A673 (cell line): ENCODE measurements at regions not wholly inside any gene's neighbourhood (a gene's known extent, or its start where the extent isn't known, plus 50 kb on each side); places are given as distances from the start of the nearest gene placed in this dataset.
"Not testable (repeated sequence)": the region's sequence is repeated elsewhere in the genome, so short reads cannot be mapped to it uniquely, and the experiment has no call there.

Experiments used
- CTCF ChIP-seq: fragments of 300-800, 200-600 bp; sonication (generic); conservative IDR thresholded peaks from 2 replicates; pipeline ENCODE4 v1.5.1; 2017; ENCODE audit warnings: low read depth, mild to moderate bottlenecking, antibody characterized with exemption, low read length, moderate library complexity, mixed read lengths
- EZH2 ChIP-seq: fragments of 200-600 bp; sonication (generic); IDR thresholded peaks from 2 replicates; pipeline ENCODE4 v1.6.1; 2017; ENCODE audit warnings: borderline replicate concordance, low read depth, mild to moderate bottlenecking, mixed read lengths, antibody characterized with exemption, low read length; ENCODE audit not compliant: poor library complexity, severe bottlenecking

DNA sequence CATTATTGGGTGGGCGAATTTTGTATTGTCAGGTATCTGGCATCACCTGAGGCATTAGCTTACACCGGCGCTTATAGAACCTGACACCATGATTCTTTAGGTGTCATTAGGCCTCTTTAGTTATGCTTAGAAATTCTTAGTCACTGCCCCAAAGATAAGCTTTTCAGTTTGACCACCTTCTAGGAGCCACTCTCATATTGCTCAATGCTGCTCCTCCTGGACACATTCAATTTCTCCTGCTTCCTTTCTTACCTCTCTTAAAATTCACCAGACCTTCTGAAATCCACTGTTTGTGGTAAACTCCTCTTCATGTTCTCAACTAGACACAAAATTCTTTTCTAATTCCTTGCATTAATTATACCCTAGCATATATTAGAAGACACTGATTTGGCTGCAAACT lies 93.9 kb upstream of the NOX4 start:
- not testable (repeated sequence) for TF ChIP-seq CTCF, EZH2
